ENCODE measurements at regions not wholly inside any gene's neighbourhood (a gene's known extent, or its start where the extent isn't known, plus 50 kb on each side); places are given as distances from the start of the nearest gene placed in this dataset.

DNA sequence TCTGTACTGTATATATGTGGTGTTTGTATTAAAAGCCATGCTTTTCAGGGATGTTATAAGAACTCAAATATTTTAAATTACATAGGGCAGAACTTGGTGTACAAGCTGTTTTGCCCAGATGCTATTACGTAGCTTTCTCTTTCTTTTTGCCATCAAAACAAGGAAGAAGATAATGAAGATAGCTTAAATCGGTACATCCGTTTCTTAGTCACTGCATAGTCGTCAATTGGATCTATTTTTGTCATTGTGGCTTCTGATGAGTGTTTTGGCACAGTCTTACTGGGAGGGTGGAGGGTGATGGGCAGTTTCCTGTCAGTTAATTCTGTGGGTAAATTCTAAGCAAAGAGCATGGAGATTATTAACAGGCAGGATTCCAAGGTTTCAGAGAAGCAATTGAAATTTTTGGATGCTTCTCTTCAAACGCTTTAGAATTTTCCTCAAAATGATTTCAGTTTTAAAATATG lies 649.1 kb upstream of the GJE1 start:
- H3K4me3 ChIP-seq (ENCODE audit: insufficient read depth in 1 of 2, low read depth in 1 of 2, low read length in 2 of 2), result peak overlapping the region in 1 of 2 experiments; percentile 65
- no peak overlapping the region for H3K23ac ChIP-seq (ENCODE audit: low read length in 2 of 2)
- peak overlapping the region; percentile 83 for H3K27ac ChIP-seq (ENCODE audit: low read length, poor library complexity, severe bottlenecking)
- no peak overlapping the region for H2BK5ac ChIP-seq (ENCODE audit: low read depth, low read length, poor library complexity, severe bottlenecking)
- no peaks in the 10 kb centered on the region for H3K79me1 ChIP-seq (replicated peaks; ENCODE audit: low read length, poor library complexity, severe bottlenecking)
- 11% methylated on average over 5 of the region's 5 CpGs for WGBS
- H3K14ac ChIP-seq (ENCODE audit: low read length in 2 of 2), result no peak overlapping the region
- peaks cover 1% of the 10 kb centered on the region for H3K4me1 ChIP-seq (ENCODE audit: control insufficient read depth, insufficient read depth, low read depth, low read length)
- H2BK12ac ChIP-seq (ENCODE audit: low read length in 2 of 2), result no peak overlapping the region
- H3K4ac ChIP-seq (ENCODE audit: low read depth in 1 of 2, low read length in 2 of 2), result no peak overlapping the region
- H3K9me3 ChIP-seq (ENCODE audit: control insufficient read depth, low read length), result no peaks in the 10 kb centered on the region
- peak overlapping the region in 1 of 2 experiments; percentile 54 for H3K18ac ChIP-seq (ENCODE audit: low read depth in 1 of 2, low read length in 2 of 2)
- no peaks in the 10 kb centered on the region for H3K36me3 ChIP-seq (ENCODE audit: control insufficient read depth in 1 of 2, insufficient read depth in 2 of 2, low read depth in 1 of 2, low read length in 2 of 2)
- no peak overlapping the region for H4K91ac ChIP-seq (ENCODE audit: low read length)
- H3K9ac ChIP-seq (ENCODE audit: low read length), result peak overlapping the region; percentile 90
- no peak overlapping the region for H2BK120ac ChIP-seq (ENCODE audit: low read depth, low read length)
- no peaks in the 10 kb centered on the region for H3K27me3 ChIP-seq (ENCODE audit: control insufficient read depth in 1 of 2, insufficient read depth in 1 of 2, low read length in 2 of 2)
- H3K4me2 ChIP-seq (ENCODE audit: low read length, poor library complexity, severe bottlenecking), result peak overlapping the region; percentile 37
- H4K8ac ChIP-seq (ENCODE audit: low read length), result no peak overlapping the region
- H2AK5ac ChIP-seq (ENCODE audit: low read length, severe bottlenecking), result no peak overlapping the region
- no peak overlapping the region for H2BK15ac ChIP-seq (ENCODE audit: low read depth, poor library complexity, severe bottlenecking)
- no peak overlapping the region for H2AFZ ChIP-seq (ENCODE audit: low read depth, low read length)
- DNase-seq, result peak; percentile 92

- Histone ChIP-seq H3K36me3 (ENCODE audit: control insufficient read depth in 1 of 2, insufficient read depth in 2 of 2, low read depth in 1 of 2, low read length in 2 of 2) (no peaks in the 10 kb centered on the region), H3K23ac (ENCODE audit: low read length in 2 of 2) (no peak overlapping the region), H3K4me1 (ENCODE audit: control insufficient read depth, insufficient read depth, low read depth, low read length) (peaks cover 1% of the 10 kb centered on the region)
These were observed 649.7 kb upstream of the GJE1 start for GRCh38 chr6:141482796-141483597.

DNA sequence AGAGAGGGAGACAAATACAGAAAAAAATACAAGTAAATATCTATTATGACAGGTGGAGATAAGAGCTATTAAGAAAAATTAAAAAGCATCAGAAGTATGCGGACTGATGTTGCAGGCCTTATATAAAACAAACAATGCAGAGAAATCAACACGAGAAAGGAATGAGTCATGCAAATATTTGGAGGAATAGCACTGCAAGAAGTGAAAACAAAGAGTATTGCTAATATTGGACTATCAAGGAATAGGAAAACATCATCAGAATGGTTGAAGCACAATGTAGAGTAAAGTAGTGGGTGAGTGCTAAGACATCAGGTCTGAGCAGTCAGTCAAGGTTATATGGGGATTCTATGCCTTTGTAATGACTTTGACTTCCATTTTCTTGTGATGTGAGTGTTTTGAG lies 657.5 kb upstream of the GJE1 start:
- no peak overlapping the region for H3K14ac ChIP-seq (ENCODE audit: low read length in 2 of 2)
- no peak overlapping the region for H4K8ac ChIP-seq (ENCODE audit: low read length)
- H3K27me3 ChIP-seq (ENCODE audit: control insufficient read depth in 1 of 2, insufficient read depth in 1 of 2, low read length in 2 of 2), result no peaks in the 10 kb centered on the region
- H3K36me3 ChIP-seq (ENCODE audit: control insufficient read depth in 1 of 2, insufficient read depth in 2 of 2, low read depth in 1 of 2, low read length in 2 of 2), result no peaks in the 10 kb centered on the region
- H3K79me1 ChIP-seq (replicated peaks; ENCODE audit: low read length, poor library complexity, severe bottlenecking), result no peaks in the 10 kb centered on the region
- DNase-seq, result peak; percentile 33
- no peak overlapping the region for H2AK5ac ChIP-seq (ENCODE audit: low read length, severe bottlenecking)
- no peak overlapping the region for H3K18ac ChIP-seq (ENCODE audit: low read depth in 1 of 2, low read length in 2 of 2)
- H3K4ac ChIP-seq (ENCODE audit: low read depth in 1 of 2, low read length in 2 of 2), result no peak overlapping the region
- H3K4me1 ChIP-seq (ENCODE audit: control insufficient read depth, insufficient read depth, low read depth, low read length), result no peaks in the 10 kb centered on the region
- H3K4me3 ChIP-seq (ENCODE audit: insufficient read depth in 1 of 2, low read depth in 1 of 2, low read length in 2 of 2), result no peak overlapping the region
- no peak overlapping the region for H3K9ac ChIP-seq (ENCODE audit: low read length)
- H3K9me3 ChIP-seq (ENCODE audit: control insufficient read depth, low read length), result no peaks in the 10 kb centered on the region
- no peak overlapping the region for H2BK15ac ChIP-seq (ENCODE audit: low read depth, poor library complexity, severe bottlenecking)
- no peak overlapping the region for H2BK5ac ChIP-seq (ENCODE audit: low read depth, low read length, poor library complexity, severe bottlenecking)
- no peak overlapping the region for H2BK120ac ChIP-seq (ENCODE audit: low read depth, low read length)
- H3K23ac ChIP-seq (ENCODE audit: low read length in 2 of 2), result no peak overlapping the region
- no peak overlapping the region for H3K27ac ChIP-seq (ENCODE audit: low read length, poor library complexity, severe bottlenecking)
- H2AFZ ChIP-seq (ENCODE audit: low read depth, low read length), result no peak overlapping the region
- H2BK12ac ChIP-seq (ENCODE audit: low read length in 2 of 2), result no peak overlapping the region
- H3K4me2 ChIP-seq (ENCODE audit: low read length, poor library complexity, severe bottlenecking), result no peak overlapping the region
- H4K91ac ChIP-seq (ENCODE audit: low read length), result no peak overlapping the region
- WGBS, result 37% methylated on average over 2 of the region's 2 CpGs

More at GRCh38 chr6:141482796-141483597, 649.7 kb upstream of the GJE1 start:
- Histone ChIP-seq H2AFZ (ENCODE audit: low read depth, low read length) (no peak overlapping the region), H2BK120ac (ENCODE audit: low read depth, low read length) (no peak overlapping the region), H3K4me2 (ENCODE audit: low read length, poor library complexity, severe bottlenecking) (no peak overlapping the region), H3K9me3 (ENCODE audit: control insufficient read depth, low read length) (no peaks in the 10 kb centered on the region), H3K4me3 (ENCODE audit: insufficient read depth in 1 of 2, low read depth in 1 of 2, low read length in 2 of 2) (peak overlapping the region in 1 of 2 experiments; percentile 65), H4K8ac (ENCODE audit: low read length) (no peak overlapping the region), H3K9ac (ENCODE audit: low read length) (peak overlapping the region; percentile 90), H2BK5ac (ENCODE audit: low read depth, low read length, poor library complexity, severe bottlenecking) (no peak overlapping the region), H4K91ac (ENCODE audit: low read length) (no peak overlapping the region), H3K4ac (ENCODE audit: low read depth in 1 of 2, low read length in 2 of 2) (no peak overlapping the region), H3K79me1 (replicated peaks; ENCODE audit: low read length, poor library complexity, severe bottlenecking) (no peaks in the 10 kb centered on the region), H2BK15ac (ENCODE audit: low read depth, poor library complexity, severe bottlenecking) (no peak overlapping the region), H2AK5ac (ENCODE audit: low read length, severe bottlenecking) (no peak overlapping the region), H3K14ac (ENCODE audit: low read length in 2 of 2) (no peak overlapping the region), H3K18ac (ENCODE audit: low read depth in 1 of 2, low read length in 2 of 2) (no peak overlapping the region), H3K27me3 (ENCODE audit: control insufficient read depth in 1 of 2, insufficient read depth in 1 of 2, low read length in 2 of 2) (no peaks in the 10 kb centered on the region), H3K27ac (ENCODE audit: low read length, poor library complexity, severe bottlenecking) (peak overlapping the region; percentile 83), H2BK12ac (ENCODE audit: low read length in 2 of 2) (no peak overlapping the region)
- 95% methylated on average over 4 of the region's 6 CpGs for WGBS
- no peak for DNase-seq

- no peak overlapping the region for H2AK5ac ChIP-seq (ENCODE audit: low read length, severe bottlenecking)
- no peak overlapping the region for H2BK5ac ChIP-seq (ENCODE audit: low read depth, low read length, poor library complexity, severe bottlenecking)
- no peak overlapping the region for H4K91ac ChIP-seq (ENCODE audit: low read length)
- H3K4me3 ChIP-seq (ENCODE audit: insufficient read depth in 1 of 2, low read depth in 1 of 2, low read length in 2 of 2), result no peak overlapping the region
- H2AFZ ChIP-seq (ENCODE audit: low read depth, low read length), result no peak overlapping the region
- H3K23ac ChIP-seq (ENCODE audit: low read length in 2 of 2), result no peak overlapping the region
- no peak overlapping the region for H3K4ac ChIP-seq (ENCODE audit: low read depth in 1 of 2, low read length in 2 of 2)
- WGBS, result 85% methylated on average over 2 of the region's 2 CpGs
- H3K18ac ChIP-seq (ENCODE audit: low read depth in 1 of 2, low read length in 2 of 2), result no peak overlapping the region
- H2BK12ac ChIP-seq (ENCODE audit: low read length in 2 of 2), result no peak overlapping the region
- no peaks in the 10 kb centered on the region for H3K79me1 ChIP-seq (replicated peaks; ENCODE audit: low read length, poor library complexity, severe bottlenecking)
- no peak overlapping the region for H2BK120ac ChIP-seq (ENCODE audit: low read depth, low read length)
- H3K9me3 ChIP-seq (ENCODE audit: control insufficient read depth, low read length), result no peaks in the 10 kb centered on the region
- no peak overlapping the region for H3K4me2 ChIP-seq (ENCODE audit: low read length, poor library complexity, severe bottlenecking)
- no peaks in the 10 kb centered on the region for H3K4me1 ChIP-seq (ENCODE audit: control insufficient read depth, insufficient read depth, low read depth, low read length)
- H3K27ac ChIP-seq (ENCODE audit: low read length, poor library complexity, severe bottlenecking), result no peak overlapping the region
- DNase-seq, result no peak
- H3K14ac ChIP-seq (ENCODE audit: low read length in 2 of 2), result no peak overlapping the region
- no peaks in the 10 kb centered on the region for H3K36me3 ChIP-seq (ENCODE audit: control insufficient read depth in 1 of 2, insufficient read depth in 2 of 2, low read depth in 1 of 2, low read length in 2 of 2)
- H3K9ac ChIP-seq (ENCODE audit: low read length), result no peak overlapping the region
- no peaks in the 10 kb centered on the region for H3K27me3 ChIP-seq (ENCODE audit: control insufficient read depth in 1 of 2, insufficient read depth in 1 of 2, low read length in 2 of 2)
- H4K8ac ChIP-seq (ENCODE audit: low read length), result no peak overlapping the region
- no peak overlapping the region for H2BK15ac ChIP-seq (ENCODE audit: low read depth, poor library complexity, severe bottlenecking)
These were observed 660.4 kb upstream of the GJE1 start for GRCh38 chr6:141472162-141472928.
